ENCODE measurements at regions not wholly inside any gene's neighbourhood (a gene's known extent, or its start where the extent isn't known, plus 50 kb on each side); places are given as distances from the start of the nearest gene placed in this dataset.
"Not testable (repeated sequence)": the region's sequence is repeated elsewhere in the genome, so short reads cannot be mapped to it uniquely, and the experiment has no call there.

DNA sequence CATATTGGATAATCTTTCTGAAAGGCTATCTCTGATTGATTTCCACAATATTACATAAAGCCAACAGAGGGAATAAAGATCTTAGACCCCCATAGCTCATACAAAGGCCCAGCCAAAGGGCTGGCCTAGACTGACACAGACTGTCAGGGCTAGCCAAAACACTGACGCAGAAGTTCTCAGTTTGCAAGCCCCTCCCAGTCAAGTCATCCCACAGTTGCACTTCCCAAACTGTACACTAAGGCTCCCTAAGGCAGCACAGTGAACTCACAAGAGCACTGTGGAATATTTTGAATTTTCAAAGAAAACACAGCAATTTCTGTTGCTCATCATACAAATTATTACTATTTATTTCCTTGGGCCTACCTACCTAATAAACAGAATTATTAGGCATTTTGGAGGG is 244.9 kb downstream of the SP3 start:
- Histone ChIP-seq H3K27ac (no peak overlapping the region), H3K9me3 (no peaks in the 10 kb centered on the region), H3K27me3 (no peaks in the 10 kb centered on the region), H3K4me1 (no peaks in the 10 kb centered on the region), H3K4me3 (no peak overlapping the region), H3K36me3 (no peaks in the 10 kb centered on the region)
- intact Hi-C loops (cut with DNase I; ENCODE audit: low total_unique reads) = no loop called here
- no peak for TF ChIP-seq POLR2A (IDR thresholded peaks at IDR 0.05)
- TF ChIP-seq, protein P1, sequence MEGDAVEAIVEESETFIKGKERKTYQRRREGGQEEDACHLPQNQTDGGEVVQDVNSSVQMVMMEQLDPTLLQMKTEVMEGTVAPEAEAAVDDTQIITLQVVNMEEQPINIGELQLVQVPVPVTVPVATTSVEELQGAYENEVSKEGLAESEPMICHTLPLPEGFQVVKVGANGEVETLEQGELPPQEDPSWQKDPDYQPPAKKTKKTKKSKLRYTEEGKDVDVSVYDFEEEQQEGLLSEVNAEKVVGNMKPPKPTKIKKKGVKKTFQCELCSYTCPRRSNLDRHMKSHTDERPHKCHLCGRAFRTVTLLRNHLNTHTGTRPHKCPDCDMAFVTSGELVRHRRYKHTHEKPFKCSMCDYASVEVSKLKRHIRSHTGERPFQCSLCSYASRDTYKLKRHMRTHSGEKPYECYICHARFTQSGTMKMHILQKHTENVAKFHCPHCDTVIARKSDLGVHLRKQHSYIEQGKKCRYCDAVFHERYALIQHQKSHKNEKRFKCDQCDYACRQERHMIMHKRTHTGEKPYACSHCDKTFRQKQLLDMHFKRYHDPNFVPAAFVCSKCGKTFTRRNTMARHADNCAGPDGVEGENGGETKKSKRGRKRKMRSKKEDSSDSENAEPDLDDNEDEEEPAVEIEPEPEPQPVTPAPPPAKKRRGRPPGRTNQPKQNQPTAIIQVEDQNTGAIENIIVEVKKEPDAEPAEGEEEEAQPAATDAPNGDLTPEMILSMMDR (IDR thresholded peaks at IDR 0.05) = no peak
- DNase-seq = no peak

- no peaks in the 10 kb centered on the region for H3K9me3 ChIP-seq
- no peak overlapping the region for H3K27ac ChIP-seq
- DNase-seq = no peak
- no peak for TF ChIP-seq POLR2A (IDR thresholded peaks at IDR 0.05)
- TF ChIP-seq, protein P1 (IDR thresholded peaks at IDR 0.05) = no peak
- intact Hi-C loops (cut with DNase I; ENCODE audit: low total_unique reads) = no loop called here
- no peaks in the 10 kb centered on the region for H3K27me3 ChIP-seq
- H3K4me1 ChIP-seq = no peaks in the 10 kb centered on the region
- H3K36me3 ChIP-seq = no peaks in the 10 kb centered on the region
- no peak overlapping the region for H3K4me3 ChIP-seq
Measured at GRCh38 chr2:173734797-173735196, 230.4 kb downstream of the SP3 start.

- intact Hi-C loops (cut with DNase I; ENCODE audit: low total_unique reads); H3K4me3 ChIP-seq; DNase-seq; H3K4me1 ChIP-seq; H3K27me3 ChIP-seq; H3K9me3 ChIP-seq; H3K27ac ChIP-seq; H3K36me3 ChIP-seq: not testable (repeated sequence)
Measured at GRCh38 chr2:173737954-173738575, 227.1 kb downstream of the SP3 start.

- Histone ChIP-seq H3K27ac (no peak overlapping the region), H3K4me1 (no peaks in the 10 kb centered on the region), H3K4me3 (no peak overlapping the region), H3K36me3 (no peaks in the 10 kb centered on the region), H3K9me3 (no peaks in the 10 kb centered on the region), H3K27me3 (no peaks in the 10 kb centered on the region)
- TF ChIP-seq POLR2A (IDR thresholded peaks at IDR 0.05) = no peak
- TF ChIP-seq, protein P1 (IDR thresholded peaks at IDR 0.05) = no peak
- intact Hi-C loops (cut with DNase I; ENCODE audit: low total_unique reads) = no loop called here
- no peak for DNase-seq
Measured at GRCh38 chr2:173739006-173739405, 226.2 kb downstream of the SP3 start.

DNA sequence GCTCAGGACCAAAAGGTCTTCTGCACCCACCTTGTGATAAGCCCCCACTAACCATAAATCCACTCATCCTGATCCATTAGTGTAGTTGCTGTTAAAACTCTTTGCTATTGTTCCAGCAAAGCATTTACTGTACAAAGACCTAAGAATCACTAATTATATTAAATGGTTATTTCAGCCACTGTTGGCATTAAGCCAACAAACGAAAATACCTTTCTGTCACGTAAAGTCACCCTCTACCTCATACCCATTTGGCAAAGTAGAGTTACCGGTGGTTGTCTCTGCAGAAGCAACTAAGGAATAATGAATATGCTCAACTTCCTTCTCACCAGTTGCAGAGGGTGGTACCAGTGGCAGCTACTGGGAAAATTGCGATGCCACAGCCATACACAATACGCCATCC is 224.5 kb downstream of the SP3 start:
- no peaks in the 10 kb centered on the region for H3K9me3 ChIP-seq
- no peaks in the 10 kb centered on the region for H3K4me1 ChIP-seq
- intact Hi-C loops (cut with DNase I; ENCODE audit: low total_unique reads) = no loop called here
- H3K36me3 ChIP-seq = no peaks in the 10 kb centered on the region
- H3K4me3 ChIP-seq = no peak overlapping the region
- H3K27ac ChIP-seq = no peak overlapping the region
- TF ChIP-seq POLR2A (IDR thresholded peaks at IDR 0.05) = no peak
- TF ChIP-seq, protein P1 (IDR thresholded peaks at IDR 0.05) = no peak
- no peak for DNase-seq
- H3K27me3 ChIP-seq = no peaks in the 10 kb centered on the region

GRCh38 chr2:173741759-173742158 is 223.4 kb downstream of the SP3 start:
- no peak for DNase-seq
- H3K9me3 ChIP-seq = no peaks in the 10 kb centered on the region
- intact Hi-C loops (cut with DNase I; ENCODE audit: low total_unique reads) = no loop called here
- TF ChIP-seq POLR2A (IDR thresholded peaks at IDR 0.05) = no peak
- TF ChIP-seq, protein P1 (IDR thresholded peaks at IDR 0.05) = no peak
- H3K4me1 ChIP-seq = no peaks in the 10 kb centered on the region
- no peaks in the 10 kb centered on the region for H3K27me3 ChIP-seq
- no peak overlapping the region for H3K4me3 ChIP-seq
- no peaks in the 10 kb centered on the region for H3K36me3 ChIP-seq
- H3K27ac ChIP-seq = no peak overlapping the region
